Right renal cortex interstitium (tissue), 3 donors: ENCODE measurements at regions not wholly inside any gene's neighbourhood (a gene's known extent, or its start where the extent isn't known, plus 50 kb on each side); places are given as distances from the start of the nearest gene placed in this dataset.
"Not testable (repeated sequence)": the region's sequence is repeated elsewhere in the genome, so short reads cannot be mapped to it uniquely, and the experiment has no call there.

ENCODE experiments used
- DNase-seq, 3 donors: peaks; one replicate each; pipeline ENCODE4 v3.0.0-alpha.2; 2013; ENCODE audit warnings: low read depth in 3 of 3, low spot score in 2 of 3

DNA sequence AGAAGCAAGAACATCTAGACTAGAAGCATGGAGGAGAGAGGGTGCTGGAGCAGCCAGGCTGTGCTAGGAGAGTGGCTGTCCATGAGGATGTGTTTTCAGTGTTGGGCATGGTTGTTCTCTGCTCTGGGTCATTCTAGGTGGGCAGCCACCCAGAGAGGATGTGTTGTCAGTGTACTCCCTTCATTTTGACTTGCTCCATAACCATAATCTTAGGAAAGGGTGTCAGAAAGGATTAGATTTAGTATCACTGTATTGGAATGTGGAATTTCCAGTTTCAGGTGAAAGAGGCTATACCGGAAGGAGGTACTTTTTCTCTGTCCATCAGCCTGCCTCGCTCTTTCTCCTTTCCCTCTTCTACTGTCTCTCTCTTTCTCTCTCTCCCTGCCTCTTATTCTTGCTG is 474.5 kb upstream of the PODXL start:
- no peak for DNase-seq

DNA sequence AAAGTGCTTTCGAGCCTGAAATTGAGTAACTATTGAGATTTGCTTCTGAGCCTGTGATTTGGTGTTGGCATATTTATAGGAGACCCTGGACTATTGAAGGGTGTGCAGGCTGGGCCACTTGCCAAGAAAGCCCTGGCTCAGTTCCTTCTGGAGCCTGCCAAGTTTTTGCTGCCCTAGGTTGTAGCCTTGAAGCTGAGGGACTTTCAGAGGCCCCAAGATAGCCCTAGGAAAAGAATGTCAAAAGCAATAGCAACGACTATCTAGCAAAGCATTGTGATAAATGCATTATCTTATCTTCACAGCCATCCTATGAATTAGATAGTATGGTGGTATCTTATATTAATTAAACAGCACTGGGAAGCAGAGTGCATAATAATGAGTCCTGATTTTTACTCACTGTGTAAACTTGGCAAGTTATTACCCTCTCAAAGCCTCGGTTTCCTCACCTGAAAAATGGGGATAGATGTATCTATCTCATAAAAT is 473.7 kb upstream of the PODXL start:
- peak in 1 of 3 donors; percentile 6 for DNase-seq

DNA sequence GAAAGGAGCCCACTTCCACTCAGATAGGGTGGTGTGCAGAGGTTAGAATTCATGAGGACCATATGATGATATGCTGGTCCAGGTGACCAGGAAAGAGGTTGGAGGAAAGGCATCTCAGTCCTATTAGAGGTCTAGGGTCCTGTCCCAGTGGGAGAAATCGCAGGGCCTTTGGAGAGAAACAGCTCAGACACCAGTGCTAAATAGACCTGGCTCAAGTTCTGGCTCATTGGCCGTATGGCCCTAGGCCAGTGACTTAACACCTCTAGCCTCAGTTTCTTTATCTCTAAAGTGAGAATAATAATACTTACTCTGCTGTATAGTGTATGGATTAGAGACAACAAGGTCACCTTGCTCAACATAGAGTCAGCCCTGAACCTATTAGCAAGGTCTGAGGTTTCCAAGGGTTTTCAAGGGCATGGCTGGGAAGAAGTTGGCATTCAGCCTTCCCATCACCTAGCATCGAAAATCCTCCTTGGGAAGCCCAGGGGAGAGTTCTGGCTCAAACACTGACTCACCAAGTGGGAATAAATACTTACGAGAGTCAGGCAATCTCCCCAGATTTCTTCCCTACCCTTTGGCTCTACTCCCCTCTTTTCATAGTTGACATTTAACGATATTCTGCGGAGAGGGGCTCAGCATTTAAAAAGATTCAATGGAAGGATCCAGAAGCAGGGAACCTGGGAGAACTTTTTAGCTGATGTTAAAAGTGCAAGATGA is 473.1 kb upstream of the PODXL start:
- DNase-seq, result no peak

DNA sequence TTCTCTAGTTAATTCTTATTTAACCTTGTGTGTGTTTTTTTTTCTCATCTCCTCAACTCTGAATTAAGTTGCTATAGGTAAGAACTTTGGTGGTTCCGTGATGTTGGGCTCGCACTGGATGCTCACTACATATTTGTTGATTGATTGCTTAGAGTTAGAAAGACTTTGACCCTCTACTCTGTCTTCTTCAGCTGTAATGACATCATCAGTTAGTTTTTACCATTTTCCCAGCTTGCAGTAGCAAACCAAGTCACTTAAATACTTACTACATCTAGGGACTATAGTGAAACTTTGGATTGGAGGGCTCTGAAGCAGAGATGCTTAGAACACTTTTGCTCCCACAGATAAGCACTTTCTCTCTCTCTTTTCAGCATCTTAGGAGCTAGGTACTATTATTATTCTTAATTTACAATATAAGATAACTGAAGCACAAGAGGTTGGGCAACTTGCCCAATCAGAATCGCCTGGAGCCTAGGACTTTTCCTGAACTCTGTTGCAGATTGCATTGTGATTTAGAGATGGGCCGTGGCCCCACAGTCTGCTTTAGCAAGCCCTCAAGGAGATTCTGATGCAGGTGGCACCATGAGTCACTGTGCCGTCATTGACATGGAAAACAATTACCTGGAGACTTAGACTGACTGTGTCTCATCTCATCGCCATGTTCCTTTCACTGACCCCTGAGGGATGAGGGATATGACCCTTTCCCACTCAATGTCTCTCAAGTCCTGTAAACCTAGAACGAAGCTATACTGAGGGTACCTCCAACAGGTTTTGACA is 471.9 kb upstream of the PODXL start:
- no peak for DNase-seq

DNA sequence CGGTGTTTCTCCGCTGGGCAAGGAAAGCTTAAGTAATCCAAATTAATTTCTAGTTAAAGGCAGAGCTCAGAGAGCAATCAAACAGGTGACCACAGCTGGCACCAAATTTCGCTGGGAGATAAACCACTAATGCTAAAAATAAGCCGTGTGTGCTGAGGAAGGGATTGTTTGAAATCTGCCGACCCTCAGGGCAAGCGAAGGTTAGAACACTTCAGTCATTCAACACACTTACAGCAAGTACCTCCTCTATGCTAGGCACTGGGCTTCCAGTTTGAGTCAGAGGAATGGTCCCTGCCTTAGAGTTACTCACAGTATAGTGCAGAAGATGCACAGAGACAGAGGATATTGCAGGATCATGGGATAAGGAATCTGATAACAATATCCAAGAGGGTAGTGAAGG is 467.9 kb upstream of the PODXL start:
- DNase-seq, result no peak

DNA sequence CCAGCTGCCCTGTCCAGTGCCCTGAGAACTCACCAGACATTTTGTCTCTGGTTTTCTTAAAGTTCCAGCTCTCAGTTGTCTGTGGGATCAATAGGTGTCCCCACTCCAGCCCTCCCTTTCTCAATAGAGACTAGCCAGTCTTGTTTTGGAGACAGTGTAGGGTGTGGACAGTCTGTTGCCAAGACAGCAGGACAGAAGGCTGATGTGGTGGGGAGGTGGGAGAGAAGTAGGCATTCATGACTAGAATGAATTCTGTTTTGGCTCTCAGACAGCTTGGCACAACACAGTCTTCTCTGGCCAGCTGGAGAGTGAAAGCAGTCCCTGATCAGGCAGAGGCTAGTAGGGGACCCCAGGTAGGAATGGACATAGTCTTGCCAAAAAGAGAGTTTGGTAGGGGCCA is 467.0 kb upstream of the PODXL start:
- DNase-seq, result no peak

DNA sequence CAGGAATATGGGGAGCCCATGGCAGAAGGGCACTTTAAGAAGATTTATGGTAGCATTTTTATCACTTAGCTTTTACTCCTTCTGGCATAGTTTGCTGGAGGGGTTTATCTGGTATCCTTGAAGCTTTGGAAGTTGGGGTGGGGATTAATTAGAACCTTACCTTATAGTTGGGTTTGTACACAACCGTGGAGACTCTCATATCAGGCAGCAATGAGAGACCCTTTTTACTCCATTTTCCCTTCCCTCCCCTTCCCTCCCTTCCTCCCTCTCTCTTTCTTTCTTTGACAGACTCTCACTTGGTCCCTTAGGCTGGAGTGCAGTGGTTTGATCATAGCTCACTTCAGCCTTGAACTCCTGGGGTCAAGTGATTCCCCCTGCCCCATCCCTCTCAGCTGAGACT is 465.8 kb upstream of the PODXL start:
- DNase-seq, result no peak

DNA sequence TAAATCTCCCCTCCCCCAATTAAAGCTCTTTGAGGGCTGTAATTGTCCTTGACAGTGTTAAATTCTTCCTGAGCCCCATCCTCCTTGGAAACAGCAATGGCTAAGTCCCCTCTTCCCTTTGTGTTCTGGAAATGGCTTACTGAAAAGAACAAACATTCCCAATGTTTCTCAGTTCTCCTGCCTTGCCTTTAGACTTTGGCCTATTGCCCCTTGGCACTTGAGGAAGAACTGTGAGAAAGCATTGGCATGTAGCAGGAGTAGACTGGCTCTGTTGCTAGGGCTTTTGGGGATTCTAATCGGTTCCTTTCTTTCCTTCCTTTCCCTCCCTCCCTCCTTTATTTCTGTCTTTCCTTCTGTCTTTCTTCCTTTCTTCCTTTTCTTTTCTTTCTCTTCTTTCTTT is 463.3 kb upstream of the PODXL start:
- DNase-seq, result no peak

DNA sequence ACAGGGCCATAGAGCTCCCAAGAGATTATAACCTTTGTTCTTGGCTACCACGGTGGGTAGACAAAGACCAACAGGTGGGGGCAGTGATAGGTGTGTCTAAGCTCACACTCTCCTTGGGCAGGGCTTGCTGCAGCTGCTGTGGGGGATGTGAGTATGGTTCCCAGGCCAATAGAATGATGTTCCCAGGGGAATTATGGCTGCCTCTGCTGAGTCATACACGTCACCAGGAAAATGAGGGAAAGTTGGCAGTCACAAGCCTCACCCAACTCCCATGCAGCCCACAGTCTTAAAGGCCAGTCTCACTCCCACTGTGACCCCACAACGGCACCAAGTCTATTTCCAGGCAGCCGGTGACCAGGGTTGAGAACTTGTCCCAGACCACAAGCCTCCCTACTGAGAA is 453.4 kb upstream of the PODXL start:
- no peak for DNase-seq

DNA sequence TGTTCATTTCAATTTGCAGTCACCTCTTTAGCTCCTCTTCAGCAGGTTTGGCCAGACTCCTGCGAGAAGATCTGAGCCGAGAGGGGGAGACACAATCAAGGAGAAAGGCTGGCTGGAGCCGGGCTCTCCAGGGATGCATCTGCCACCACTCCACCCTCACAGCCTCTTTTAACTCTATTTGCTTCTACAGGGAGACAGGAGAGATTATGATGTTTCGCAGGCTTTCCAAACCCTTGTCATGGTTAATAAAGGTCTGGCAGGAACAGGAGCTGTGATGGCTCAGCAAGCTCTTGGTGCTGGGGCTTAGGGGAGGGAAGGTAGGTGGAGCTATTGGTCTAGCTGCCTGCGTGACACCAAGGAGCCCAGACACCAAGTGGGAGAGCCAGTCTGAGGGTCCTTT is 448.1 kb upstream of the PODXL start:
- DNase-seq, result no peak

DNA sequence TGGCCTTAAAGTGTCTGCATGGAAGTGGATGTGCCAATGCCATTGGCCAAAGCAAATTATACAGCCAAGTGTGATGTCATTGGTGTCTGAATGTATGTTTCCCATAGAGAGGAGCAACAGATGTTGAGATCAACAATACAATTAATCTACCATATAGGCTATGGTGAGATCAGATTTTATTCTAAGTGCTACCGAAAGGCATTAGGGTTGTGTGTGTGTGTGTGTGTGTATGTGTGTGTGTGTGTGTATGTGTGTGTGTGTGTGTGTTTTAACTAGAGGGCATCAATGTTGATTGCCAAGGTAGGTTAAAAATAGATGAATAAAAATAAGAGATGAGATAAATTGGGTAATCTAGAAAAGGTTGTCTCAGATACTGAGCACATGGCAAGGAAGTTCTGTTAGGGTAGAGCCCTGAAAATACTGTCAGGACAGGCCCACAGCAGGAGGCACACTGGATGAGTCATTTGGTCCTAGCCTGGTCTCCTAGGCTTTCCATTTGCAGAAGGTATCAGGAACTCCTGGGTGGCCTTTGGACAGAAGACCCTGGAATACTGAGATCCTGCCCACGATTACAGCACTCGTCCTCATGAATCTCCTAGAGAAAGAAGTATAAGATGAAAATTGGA is 446.0 kb upstream of the PODXL start:
- no peak for DNase-seq

DNA sequence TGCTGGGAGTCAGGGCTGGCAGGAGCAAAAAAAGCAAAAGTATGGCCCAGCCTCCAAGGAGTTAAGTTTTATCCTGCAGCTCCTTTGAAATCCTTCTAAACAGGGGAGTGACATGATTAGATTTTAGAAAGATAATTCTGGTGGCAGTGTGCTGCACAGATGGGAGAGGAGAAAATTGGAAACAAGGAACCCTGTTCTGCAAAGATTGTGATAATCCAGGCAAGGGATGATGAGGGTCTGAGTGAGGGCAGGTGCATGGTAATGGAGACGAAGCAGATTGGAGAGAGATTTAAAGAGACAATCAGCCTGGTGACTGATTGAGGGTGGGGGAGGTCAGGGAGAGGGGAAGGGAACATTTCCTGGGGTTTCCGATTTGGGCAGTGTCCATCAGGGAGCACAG is 444.7 kb upstream of the PODXL start:
- DNase-seq, result no peak

DNA sequence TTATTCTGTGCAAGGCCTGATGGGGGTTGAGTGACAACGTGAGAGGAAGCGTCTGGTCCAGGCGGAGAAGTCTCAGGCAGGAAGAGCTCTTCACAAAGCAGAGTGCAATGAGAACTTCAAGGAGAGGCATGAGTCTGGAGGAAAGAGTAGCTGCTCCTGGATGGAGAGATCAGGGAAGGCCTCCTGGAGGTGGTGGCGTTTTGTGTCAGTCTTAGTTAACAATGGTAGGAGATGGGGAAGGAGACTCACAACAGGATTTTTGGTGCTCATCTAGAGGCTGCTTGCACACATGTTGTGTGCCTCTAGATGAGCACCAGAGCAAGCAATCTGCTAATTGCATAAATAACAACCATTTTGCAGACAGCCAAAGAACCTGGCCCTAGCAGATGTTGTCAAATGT is 442.8 kb upstream of the PODXL start:
- DNase-seq, result no peak

DNA sequence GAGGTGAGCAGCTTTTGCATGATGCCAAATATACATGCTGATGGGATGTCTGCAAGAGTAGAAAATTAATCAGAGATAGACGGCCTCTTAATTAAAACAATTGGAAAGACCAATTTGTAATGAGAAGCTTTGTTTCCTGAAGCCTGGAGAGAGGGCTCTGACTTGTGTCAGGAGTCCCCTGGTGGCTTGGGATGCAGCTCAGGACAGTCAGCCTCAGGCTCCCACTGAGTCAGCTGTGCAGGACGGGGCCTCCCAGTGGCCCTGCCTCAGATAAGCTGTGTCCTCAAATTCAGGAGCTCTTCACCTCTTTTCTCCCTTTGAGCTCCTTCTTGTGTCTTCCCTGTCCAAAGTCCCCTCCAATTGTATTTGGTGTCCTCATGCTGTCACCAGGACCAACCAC is 438.9 kb upstream of the PODXL start:
- DNase-seq, result no peak

DNA sequence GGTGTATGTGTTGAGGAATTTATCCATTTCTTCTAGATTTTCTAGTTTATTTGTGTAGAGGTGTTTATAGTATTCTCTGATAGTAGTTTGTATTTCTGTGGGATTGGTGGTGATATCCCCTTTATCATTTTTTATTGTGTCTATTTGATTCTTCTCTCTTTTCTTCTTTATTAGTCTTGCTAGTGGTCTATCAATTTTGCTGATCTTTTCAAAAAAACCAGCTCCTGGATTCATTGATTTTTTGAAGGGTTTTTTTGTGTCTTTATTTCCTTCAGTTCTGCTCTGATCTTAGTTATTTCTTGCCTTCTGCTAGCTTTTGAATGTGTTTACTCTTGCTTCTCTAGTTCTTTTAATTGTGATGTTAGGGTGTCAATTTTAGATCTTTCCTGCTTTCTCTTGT is 424.6 kb upstream of the PODXL start:
- not testable (repeated sequence) for DNase-seq

DNA sequence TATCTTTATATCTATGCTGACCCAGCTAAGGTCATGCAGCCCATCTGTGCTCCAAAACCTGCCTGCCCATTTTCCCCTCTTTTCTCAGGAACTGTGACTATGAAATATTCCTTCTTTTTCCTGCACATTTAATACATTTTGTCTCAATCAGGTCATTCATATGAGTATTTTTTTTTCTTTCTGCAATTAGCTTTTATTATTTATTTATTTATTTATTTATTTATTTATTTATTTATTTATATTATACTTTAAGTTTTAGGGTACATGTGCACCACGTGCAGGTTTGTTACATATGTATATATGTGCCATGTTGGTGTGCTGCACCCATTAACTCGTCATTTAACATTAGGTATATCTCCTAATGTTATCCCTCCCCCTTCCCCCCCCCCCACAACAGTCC is 421.7 kb upstream of the PODXL start:
- not testable (repeated sequence) for DNase-seq

DNA sequence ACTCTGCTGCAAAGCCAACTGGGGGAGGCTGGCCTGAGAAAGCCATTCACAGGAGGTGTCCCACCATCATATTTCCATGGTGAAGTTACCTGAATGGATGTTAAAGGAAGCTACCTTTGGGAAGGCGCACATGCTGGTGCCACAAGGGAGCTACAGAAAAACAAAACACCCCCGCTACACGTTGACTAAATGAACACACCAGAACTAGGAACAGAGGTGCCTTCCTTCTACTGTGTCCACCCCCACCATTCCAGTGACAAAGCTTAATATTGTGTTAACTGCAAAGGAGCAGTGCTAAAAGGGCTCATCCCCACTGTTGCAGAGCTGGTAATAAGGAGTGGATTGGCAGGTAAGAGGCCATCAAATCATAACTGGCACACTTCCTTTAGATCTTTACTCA is 420.0 kb upstream of the PODXL start:
- no peak for DNase-seq

DNA sequence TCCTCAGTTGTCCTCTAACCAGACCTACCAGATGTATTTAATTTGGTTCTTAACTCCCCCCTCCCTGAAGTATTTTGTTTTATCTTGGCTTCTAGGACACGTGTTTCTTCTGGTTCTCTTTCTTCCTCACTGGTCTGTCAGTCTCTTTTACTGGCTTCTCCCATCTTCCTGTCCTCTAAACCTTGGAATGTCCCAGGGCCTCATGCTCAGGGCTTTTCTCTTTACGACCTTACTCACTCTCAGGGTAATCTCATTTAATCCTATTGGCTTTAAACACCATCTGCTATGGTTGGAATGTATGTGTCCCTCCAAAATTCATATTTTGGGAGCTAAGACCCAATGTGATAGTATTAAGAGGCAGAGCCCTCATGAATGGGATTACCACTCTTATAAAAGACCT is 418.2 kb upstream of the PODXL start:
- no peak for DNase-seq

DNA sequence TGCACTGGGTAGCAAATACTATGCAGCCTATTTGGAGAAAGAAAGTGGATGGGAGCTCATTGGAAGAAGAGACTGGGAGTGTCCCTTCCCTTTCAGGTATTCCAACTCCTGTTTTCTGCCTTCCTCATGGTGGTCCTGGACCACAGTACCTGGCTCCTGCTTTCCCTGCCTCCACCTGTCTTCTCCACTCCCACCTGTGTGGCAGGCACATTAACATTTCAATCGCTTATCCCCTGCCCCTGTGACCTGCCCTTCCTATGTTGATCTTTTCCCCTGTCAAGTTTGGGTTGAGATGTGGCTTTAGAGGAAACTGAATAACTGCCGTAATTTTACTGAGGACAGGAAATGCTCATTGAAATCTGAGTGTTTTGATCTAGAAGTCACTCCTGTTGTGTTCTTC is 415.8 kb upstream of the PODXL start:
- no peak for DNase-seq

DNA sequence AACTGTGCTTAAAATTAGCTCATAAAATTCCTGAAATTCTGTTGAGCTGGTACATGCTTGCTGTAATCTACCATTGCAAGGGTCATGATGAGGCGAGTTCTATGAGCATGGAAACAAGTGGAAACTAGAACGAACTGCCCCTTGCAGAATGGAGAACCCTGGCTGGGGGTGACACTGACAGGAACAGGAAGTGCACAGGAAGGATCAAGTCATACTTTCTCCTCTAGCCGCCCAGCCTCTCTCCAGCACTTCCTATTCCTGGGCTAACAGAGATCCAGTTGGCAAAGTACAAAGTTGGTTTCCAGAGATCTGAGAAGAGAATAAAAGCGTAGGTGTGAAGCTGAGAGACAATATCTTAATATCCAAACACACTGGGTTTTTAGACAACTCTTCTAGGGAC is 414.2 kb upstream of the PODXL start:
- no peak for DNase-seq

DNA sequence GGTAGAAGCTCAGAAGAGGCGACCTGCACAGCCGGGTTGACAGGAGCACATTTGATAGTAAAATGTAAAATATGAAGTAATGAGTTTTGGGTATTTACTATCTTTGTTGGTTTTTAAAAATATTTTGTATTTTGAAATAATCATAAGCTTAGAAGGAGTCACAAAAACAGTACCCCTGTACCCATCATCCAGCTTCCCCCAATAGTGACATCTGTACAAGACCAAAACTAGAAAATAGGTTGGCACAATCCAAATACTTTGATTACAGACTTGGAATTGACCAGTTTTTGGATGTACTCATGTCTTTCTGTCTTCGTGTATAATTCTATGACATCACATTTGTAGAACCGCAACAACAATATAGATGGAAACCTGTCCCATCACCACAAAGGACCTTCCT is 413.1 kb upstream of the PODXL start:
- no peak for DNase-seq

DNA sequence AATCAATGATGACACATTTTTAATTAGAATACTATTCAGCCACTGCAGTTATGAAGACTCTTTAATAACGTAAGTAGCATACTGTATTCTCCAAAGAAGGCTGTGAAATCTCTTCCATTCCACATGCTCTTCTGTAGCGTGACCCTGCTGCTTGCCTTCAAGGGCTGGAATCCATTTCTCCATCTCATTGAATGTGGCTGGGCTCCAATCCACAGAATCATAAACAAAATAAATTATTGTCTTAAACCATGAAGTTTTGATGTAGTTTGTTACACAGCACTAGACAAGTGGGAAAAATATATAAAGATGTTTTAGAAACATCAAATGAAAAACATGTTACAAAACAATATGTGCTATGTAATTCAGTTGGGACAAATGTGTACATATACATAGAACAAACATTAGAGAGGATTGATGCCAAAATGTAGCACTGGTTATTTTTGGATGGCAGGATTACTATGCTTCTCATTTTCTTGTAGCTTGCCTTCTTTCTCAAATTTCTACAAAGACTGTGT is 410.8 kb upstream of the PODXL start:
- DNase-seq, result no peak
